Sigmoid colon (tissue), 4 donors: ENCODE measurements at regions not wholly inside any gene's neighbourhood (a gene's known extent, or its start where the extent isn't known, plus 50 kb on each side); places are given as distances from the start of the nearest gene placed in this dataset.

Experiments
- POLR2A ChIP-seq, 2 donors: fragments of 450-650 bp; IDR thresholded peaks; one replicate each; pipeline ENCODE4 v1.6.1; 2016; ENCODE audit warnings: antibody characterized with exemption in 2 of 2, mild to moderate bottlenecking in 2 of 2, moderate library complexity in 2 of 2
- POLR2AphosphoS5 ChIP-seq, 4 donors: sonication (generic); formaldehyde crosslinking; IDR thresholded peaks; one replicate each; pipeline ENCODE4 v1.6.1; 2017; ENCODE audit warnings: antibody characterized with exemption in 4 of 4
- TF ChIP-seq, protein P1 (sequence below), 4 experiments: fragments of 450-650 bp in 3 of 4; fragments of 200-600 bp in 1 of 4; IDR thresholded peaks; one replicate each; pipeline ENCODE4 v1.5.1; 2016 to 2019; ENCODE audit warnings: antibody characterized with exemption in 4 of 4, mild to moderate bottlenecking in 3 of 4, moderate library complexity in 2 of 4

DNA sequence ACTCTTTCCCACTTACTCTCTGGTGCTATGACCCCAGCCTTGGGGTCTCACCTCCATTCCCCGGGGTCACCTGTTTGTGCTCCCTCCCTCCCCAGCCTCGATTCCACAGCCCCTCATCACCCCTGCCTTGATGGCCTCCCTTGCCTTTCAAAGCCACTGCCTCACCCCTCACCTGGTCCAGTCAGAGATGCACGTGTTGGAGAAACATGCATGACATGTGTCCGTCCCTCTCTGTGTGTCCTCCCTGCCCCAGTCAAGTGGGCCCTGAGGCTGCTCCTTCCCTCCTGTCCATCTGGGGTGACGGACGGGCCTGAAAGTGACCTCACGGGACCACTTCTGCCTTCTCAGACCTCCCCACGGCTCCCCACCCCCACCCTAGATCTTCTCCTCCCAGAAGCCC is 82.3 kb upstream of the TWIST2 start:
- TF ChIP-seq, protein P1, sequence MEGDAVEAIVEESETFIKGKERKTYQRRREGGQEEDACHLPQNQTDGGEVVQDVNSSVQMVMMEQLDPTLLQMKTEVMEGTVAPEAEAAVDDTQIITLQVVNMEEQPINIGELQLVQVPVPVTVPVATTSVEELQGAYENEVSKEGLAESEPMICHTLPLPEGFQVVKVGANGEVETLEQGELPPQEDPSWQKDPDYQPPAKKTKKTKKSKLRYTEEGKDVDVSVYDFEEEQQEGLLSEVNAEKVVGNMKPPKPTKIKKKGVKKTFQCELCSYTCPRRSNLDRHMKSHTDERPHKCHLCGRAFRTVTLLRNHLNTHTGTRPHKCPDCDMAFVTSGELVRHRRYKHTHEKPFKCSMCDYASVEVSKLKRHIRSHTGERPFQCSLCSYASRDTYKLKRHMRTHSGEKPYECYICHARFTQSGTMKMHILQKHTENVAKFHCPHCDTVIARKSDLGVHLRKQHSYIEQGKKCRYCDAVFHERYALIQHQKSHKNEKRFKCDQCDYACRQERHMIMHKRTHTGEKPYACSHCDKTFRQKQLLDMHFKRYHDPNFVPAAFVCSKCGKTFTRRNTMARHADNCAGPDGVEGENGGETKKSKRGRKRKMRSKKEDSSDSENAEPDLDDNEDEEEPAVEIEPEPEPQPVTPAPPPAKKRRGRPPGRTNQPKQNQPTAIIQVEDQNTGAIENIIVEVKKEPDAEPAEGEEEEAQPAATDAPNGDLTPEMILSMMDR (IDR thresholded peaks at IDR 0.05): no peak
- no peak for TF ChIP-seq POLR2A (IDR thresholded peaks at IDR 0.05)
- TF ChIP-seq POLR2AphosphoS5 (IDR thresholded peaks at IDR 0.05): no peak
